Upper lobe of left lung (tissue), 4 donors: ENCODE measurements at regions not wholly inside any gene's neighbourhood (a gene's known extent, or its start where the extent isn't known, plus 50 kb on each side); places are given as distances from the start of the nearest gene placed in this dataset.

Experiments used
- CTCF ChIP-seq, 6 experiments: fragments of 450-650 bp in 4 of 6; fragments of 200-600 bp in 2 of 6; sonication (generic) in 2 of 6; IDR thresholded peaks; one replicate each; pipeline ENCODE4 v1.5.1; 2016 to 2019; ENCODE audit warnings: antibody characterized with exemption in 6 of 6
- EP300 ChIP-seq, 4 donors: sonication (generic); formaldehyde crosslinking; IDR thresholded peaks; one replicate each; pipeline ENCODE4 v1.5.1; 2017; ENCODE audit warnings: antibody characterized with exemption in 4 of 4, control low read depth in 2 of 4
- POLR2A ChIP-seq, 4 donors: fragments of 450-650 bp; IDR thresholded peaks; one replicate each; pipeline ENCODE4 v1.5.1; 2016 to 2017; ENCODE audit warnings: antibody characterized with exemption in 4 of 4, mild to moderate bottlenecking in 2 of 4

- TF ChIP-seq POLR2A (IDR thresholded peaks at IDR 0.05) (no peak), EP300 (IDR thresholded peaks at IDR 0.05) (no peak), CTCF (IDR thresholded peaks at IDR 0.05) (no peak)
Measured at GRCh38 chr3:124438813-124439212, 291.4 kb upstream of the UMPS start.
